ENCODE measurements at regions not wholly inside any gene's neighbourhood (a gene's known extent, or its start where the extent isn't known, plus 50 kb on each side); places are given as distances from the start of the nearest gene placed in this dataset.

- Mint-ChIP-seq H3K4me3 (no peak overlapping the region), H3K36me3 (ENCODE audit: low read depth) (no peaks in the 10 kb centered on the region), H3K4me1 (no peaks in the 10 kb centered on the region), H3K9me3 (no peaks in the 10 kb centered on the region), H3K27me3 (ENCODE audit: insufficient read depth) (peaks cover 5% of the 10 kb centered on the region), H3K27ac (no peak overlapping the region)
- H3K4me1 ChIP-seq (ENCODE audit: control insufficient read depth, insufficient read depth, low read length) = no peaks in the 10 kb centered on the region
- H3K9me3 ChIP-seq (ENCODE audit: control insufficient read depth, low read length) = no peaks in the 10 kb centered on the region
- H3K4me3 ChIP-seq (ENCODE audit: low read length) = no peak overlapping the region
- WGBS, 2 experiments (ENCODE audit: insufficient coverage in 1 of 2, insufficient read length in 1 of 2) = 92 to 94% methylated on average over 4 to 5 of the region's 5 CpGs
- no peak for DNase-seq
- no peak overlapping the region for H3K27ac ChIP-seq (ENCODE audit: low read depth, low read length)
- H3K36me3 ChIP-seq (ENCODE audit: control insufficient read depth, insufficient read depth, low read length) = no peaks in the 10 kb centered on the region
- no peak for TF ChIP-seq CTCF (conservative IDR thresholded peaks at IDR 0.05)
- H3K9ac ChIP-seq (ENCODE audit: extremely low read depth, low read length, poor library complexity, severe bottlenecking) = no peak overlapping the region
- no peaks in the 10 kb centered on the region for H3K27me3 ChIP-seq (ENCODE audit: control insufficient read depth, insufficient read depth, low read length, poor library complexity, severe bottlenecking)
Observed at GRCh38 chr4:108450236-108450898, 170.0 kb upstream of the RPL34 start.

GRCh38 chr4:108449129-108449528 is 171.2 kb upstream of the RPL34 start:
- no peak overlapping the region for H3K9ac ChIP-seq (ENCODE audit: extremely low read depth, low read length, poor library complexity, severe bottlenecking)
- Mint-ChIP-seq H3K27me3 (ENCODE audit: insufficient read depth) (no peaks in the 10 kb centered on the region), H3K36me3 (ENCODE audit: low read depth) (no peaks in the 10 kb centered on the region), H3K4me1 (no peaks in the 10 kb centered on the region), H3K9me3 (no peaks in the 10 kb centered on the region), H3K4me3 (no peak overlapping the region), H3K27ac (no peak overlapping the region)
- H3K27ac ChIP-seq (ENCODE audit: low read depth, low read length) = no peak overlapping the region
- 92 to 100% methylated on average over 1 of the region's 1 CpG for WGBS, 2 experiments (ENCODE audit: insufficient coverage in 1 of 2, insufficient read length in 1 of 2)
- no peaks in the 10 kb centered on the region for H3K27me3 ChIP-seq (ENCODE audit: control insufficient read depth, insufficient read depth, low read length, poor library complexity, severe bottlenecking)
- no peak overlapping the region for H3K4me3 ChIP-seq (ENCODE audit: low read length)
- H3K4me1 ChIP-seq (ENCODE audit: control insufficient read depth, insufficient read depth, low read length) = no peaks in the 10 kb centered on the region
- TF ChIP-seq CTCF (conservative IDR thresholded peaks at IDR 0.05) = no peak
- no peaks in the 10 kb centered on the region for H3K36me3 ChIP-seq (ENCODE audit: control insufficient read depth, insufficient read depth, low read length)
- H3K9me3 ChIP-seq (ENCODE audit: control insufficient read depth, low read length) = no peaks in the 10 kb centered on the region
- DNase-seq = no peak

GRCh38 chr4:108446556-108446955 is 173.8 kb upstream of the RPL34 start:
- Mint-ChIP-seq H3K9me3 (peaks cover 2% of the 10 kb centered on the region), H3K27me3 (ENCODE audit: insufficient read depth) (peaks cover 5% of the 10 kb centered on the region)
- WGBS, 2 experiments (ENCODE audit: insufficient coverage in 1 of 2, insufficient read length in 1 of 2) = 88 to 90% methylated on average over 5 to 7 of the region's 7 CpGs

More at GRCh38 chr4:108446556-108446955, 173.8 kb upstream of the RPL34 start:
- Histone ChIP-seq H3K27me3 (ENCODE audit: control insufficient read depth, insufficient read depth, low read length, poor library complexity, severe bottlenecking) (no peaks in the 10 kb centered on the region), H3K4me3 (ENCODE audit: low read length) (no peak overlapping the region), H3K9ac (ENCODE audit: extremely low read depth, low read length, poor library complexity, severe bottlenecking) (no peak overlapping the region), H3K36me3 (ENCODE audit: control insufficient read depth, insufficient read depth, low read length) (no peaks in the 10 kb centered on the region), H3K9me3 (ENCODE audit: control insufficient read depth, low read length) (no peaks in the 10 kb centered on the region), H3K4me1 (ENCODE audit: control insufficient read depth, insufficient read depth, low read length) (no peaks in the 10 kb centered on the region), H3K27ac (ENCODE audit: low read depth, low read length) (no peak overlapping the region)
- Mint-ChIP-seq H3K4me1 (no peaks in the 10 kb centered on the region), H3K36me3 (ENCODE audit: low read depth) (no peaks in the 10 kb centered on the region), H3K4me3 (no peak overlapping the region), H3K27ac (no peak overlapping the region)
- DNase-seq = no peak
- no peak for TF ChIP-seq CTCF (conservative IDR thresholded peaks at IDR 0.05)

All from endodermal cell (in vitro differentiated cells).